Esophagus squamous epithelium (tissue), 5 donors: ENCODE measurements at regions not wholly inside any gene's neighbourhood (a gene's known extent, or its start where the extent isn't known, plus 50 kb on each side); places are given as distances from the start of the nearest gene placed in this dataset.

Experiments
- DNase-seq: peaks from one replicate; lab custom pipeline; 2025; lab: John Stamatoyannopoulos, UW
- H3K27ac ChIP-seq, 4 donors: fragments of 200-600 bp; sonication (generic); one replicate each; pipeline ENCODE4 v1.5.1; 2016 to 2019; ENCODE audit warnings: mild to moderate bottlenecking in 1 of 4
- H3K27me3 ChIP-seq, 4 donors: fragments of 200-600 bp; sonication (generic); 1 replicate in 3 of 4; 2 replicates in 1 of 4; pipeline versions ENCODE4 v1.5.1 to v1.6.0; 2017 to 2021; ENCODE audit warnings: antibody characterized with exemption in 1 of 4
- H3K36me3 ChIP-seq, 3 donors: fragments of 200-600 bp; sonication (generic); one replicate each; pipeline ENCODE4 v1.5.1; 2016 to 2019
- H3K4me1 ChIP-seq, 3 donors: fragments of 200-600 bp; sonication (generic); one replicate each; pipeline ENCODE4 v1.5.1; 2017 to 2019
- H3K4me3 ChIP-seq, 4 donors: fragments of 200-600 bp; sonication (generic); 1 replicate in 3 of 4; 2 replicates in 1 of 4; pipeline ENCODE4 v1.5.1; 2016 to 2019; ENCODE audit warnings: mild to moderate bottlenecking in 2 of 4, moderate library complexity in 1 of 4
- H3K9me3 ChIP-seq, 3 donors: fragments of 200-600 bp; sonication (generic); one replicate each; pipeline ENCODE4 v1.5.1; 2016 to 2019
- POLR2A ChIP-seq, 4 donors: fragments of 450-650 bp; IDR thresholded peaks; one replicate each; pipeline ENCODE4 v1.6.1; 2017; ENCODE audit warnings: antibody characterized with exemption in 4 of 4, mild to moderate bottlenecking in 4 of 4, moderate library complexity in 3 of 4
- WGBS, 2 donors: methylation state at CpG; one replicate each; pipeline ENCODE4 v1.1.5; 2018; 5-methylcytosine and 5-hydroxymethylcytosine counted together
- intact Hi-C: fragments of 100-400 bp; cut with DNase I; formaldehyde crosslinking; loops from one replicate; pipeline ENCODE4 v1.15.0; 2022
- TF ChIP-seq, protein P1 (sequence below), 6 experiments: fragments of 450-650 bp in 4 of 6; fragments of 200-600 bp in 2 of 6; sonication (generic) in 2 of 6; IDR thresholded peaks; one replicate each; pipeline ENCODE4 v1.5.1; 2016 to 2019; ENCODE audit warnings: antibody characterized with exemption in 6 of 6, mild to moderate bottlenecking in 4 of 6, moderate library complexity in 4 of 6
- donor health status: DM: yes; HTN: yes; CAD: no.

- H3K4me1 ChIP-seq = no peaks in the 10 kb centered on the region
- H3K27me3 ChIP-seq = no peaks in the 10 kb centered on the region
- intact Hi-C loops = no loop called here
- no peaks in the 10 kb centered on the region for H3K9me3 ChIP-seq
- TF ChIP-seq POLR2A (IDR thresholded peaks at IDR 0.05) = no peak
- TF ChIP-seq, protein P1, sequence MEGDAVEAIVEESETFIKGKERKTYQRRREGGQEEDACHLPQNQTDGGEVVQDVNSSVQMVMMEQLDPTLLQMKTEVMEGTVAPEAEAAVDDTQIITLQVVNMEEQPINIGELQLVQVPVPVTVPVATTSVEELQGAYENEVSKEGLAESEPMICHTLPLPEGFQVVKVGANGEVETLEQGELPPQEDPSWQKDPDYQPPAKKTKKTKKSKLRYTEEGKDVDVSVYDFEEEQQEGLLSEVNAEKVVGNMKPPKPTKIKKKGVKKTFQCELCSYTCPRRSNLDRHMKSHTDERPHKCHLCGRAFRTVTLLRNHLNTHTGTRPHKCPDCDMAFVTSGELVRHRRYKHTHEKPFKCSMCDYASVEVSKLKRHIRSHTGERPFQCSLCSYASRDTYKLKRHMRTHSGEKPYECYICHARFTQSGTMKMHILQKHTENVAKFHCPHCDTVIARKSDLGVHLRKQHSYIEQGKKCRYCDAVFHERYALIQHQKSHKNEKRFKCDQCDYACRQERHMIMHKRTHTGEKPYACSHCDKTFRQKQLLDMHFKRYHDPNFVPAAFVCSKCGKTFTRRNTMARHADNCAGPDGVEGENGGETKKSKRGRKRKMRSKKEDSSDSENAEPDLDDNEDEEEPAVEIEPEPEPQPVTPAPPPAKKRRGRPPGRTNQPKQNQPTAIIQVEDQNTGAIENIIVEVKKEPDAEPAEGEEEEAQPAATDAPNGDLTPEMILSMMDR (IDR thresholded peaks at IDR 0.05) = no peak
- H3K27ac ChIP-seq = no peak overlapping the region
- H3K36me3 ChIP-seq = no peaks in the 10 kb centered on the region
- no peak overlapping the region for H3K4me3 ChIP-seq
- no peak for DNase-seq
- WGBS, 2 donors = 45% methylated on average over 4 of the region's 4 CpGs; no CpG with 5 or more reads in 1 of the 2 donors
Observed at GRCh38 chrY:15345471-15346155, 821.3 kb downstream of the NLGN4Y start.

DNA sequence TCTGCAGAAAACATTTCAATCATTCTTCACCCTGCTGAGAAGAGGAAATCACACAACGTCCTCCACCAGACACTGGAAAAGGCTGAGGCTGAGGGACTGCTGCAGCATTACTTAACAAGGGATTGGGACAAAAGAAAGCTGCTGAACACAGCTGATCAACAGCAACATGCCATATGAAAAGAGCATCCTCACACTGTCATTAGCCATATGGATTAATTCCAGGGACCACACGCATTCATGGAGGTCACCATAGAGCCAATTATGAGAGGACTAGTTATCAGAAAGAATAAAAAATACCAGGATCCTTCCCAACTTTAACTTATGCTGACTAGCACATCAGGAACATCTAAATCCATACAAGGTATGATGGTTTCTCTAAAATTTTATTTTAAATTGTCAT lies 825.0 kb downstream of the NLGN4Y start:
- H3K9me3 ChIP-seq = no peaks in the 10 kb centered on the region
- no peaks in the 10 kb centered on the region for H3K27me3 ChIP-seq
- TF ChIP-seq, protein P1 (IDR thresholded peaks at IDR 0.05) = no peak
- TF ChIP-seq POLR2A (IDR thresholded peaks at IDR 0.05) = no peak
- no peaks in the 10 kb centered on the region for H3K4me1 ChIP-seq
- WGBS, 2 donors = 83% methylated on average over 1 of the region's 2 CpGs; no CpG with 5 or more reads in 1 of the 2 donors
- intact Hi-C loops = no loop called here
- no peaks in the 10 kb centered on the region for H3K36me3 ChIP-seq
- H3K27ac ChIP-seq = no peak overlapping the region
- no peak overlapping the region for H3K4me3 ChIP-seq
- DNase-seq = no peak

DNA sequence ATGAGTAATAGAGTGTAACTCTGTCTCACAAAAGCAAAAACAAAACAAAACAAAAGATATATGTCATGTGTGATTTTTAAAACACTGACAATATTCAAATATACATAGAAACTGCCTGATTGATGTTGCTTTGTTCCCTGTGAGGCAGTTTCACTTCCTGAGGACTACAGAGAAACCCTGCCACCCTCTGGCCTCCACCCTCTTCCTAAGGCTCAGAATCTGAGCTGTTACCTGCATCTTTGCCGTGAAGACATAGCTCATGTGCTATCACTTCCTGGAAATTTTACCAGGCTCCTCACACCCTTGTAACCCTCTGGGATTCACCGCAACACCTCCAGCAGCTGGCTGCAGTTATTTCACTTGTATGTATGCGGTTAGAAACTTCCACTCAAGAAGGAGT lies 831.0 kb downstream of the NLGN4Y start:
- H3K4me3 ChIP-seq = no peak overlapping the region
- no peak for TF ChIP-seq POLR2A (IDR thresholded peaks at IDR 0.05)
- TF ChIP-seq, protein P1 (IDR thresholded peaks at IDR 0.05) = no peak
- no peaks in the 10 kb centered on the region for H3K9me3 ChIP-seq
- 67% methylated on average over 1 of the region's 3 CpGs; no CpG with 5 or more reads in 1 of the 2 donors for WGBS, 2 donors
- no peaks in the 10 kb centered on the region for H3K4me1 ChIP-seq
- intact Hi-C loops = no loop called here
- no peaks in the 10 kb centered on the region for H3K27me3 ChIP-seq
- H3K27ac ChIP-seq = no peak overlapping the region
- H3K36me3 ChIP-seq = no peaks in the 10 kb centered on the region
- no peak for DNase-seq

DNA sequence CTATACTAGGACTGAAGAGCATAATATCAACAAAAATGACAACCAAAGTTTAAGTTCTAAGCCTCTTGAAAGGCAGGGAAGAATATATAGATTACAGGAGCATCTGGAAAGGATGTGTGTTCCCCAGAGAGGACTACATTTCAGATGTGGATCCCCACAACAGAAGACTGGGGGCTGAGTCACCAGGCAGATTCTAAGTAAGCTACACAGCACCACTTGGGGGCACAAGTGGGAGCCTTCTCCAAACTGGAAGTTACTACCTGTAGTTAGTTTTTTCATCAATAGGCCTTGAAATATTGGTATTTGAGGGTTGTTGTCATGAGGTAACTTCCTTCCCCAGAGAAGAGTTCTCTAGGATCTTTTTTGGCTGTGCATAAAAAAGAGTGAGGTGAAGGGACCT lies 836.1 kb downstream of the NLGN4Y start:
- Histone ChIP-seq H3K9me3 (no peaks in the 10 kb centered on the region), H3K27ac (no peak overlapping the region), H3K36me3 (no peaks in the 10 kb centered on the region), H3K27me3 (no peaks in the 10 kb centered on the region), H3K4me1 (no peaks in the 10 kb centered on the region), H3K4me3 (no peak overlapping the region)
- intact Hi-C loops = no loop called here
- DNase-seq = no peak
- TF ChIP-seq POLR2A (IDR thresholded peaks at IDR 0.05) = no peak
- TF ChIP-seq, protein P1 (IDR thresholded peaks at IDR 0.05) = no peak

GRCh38 chrY:15364996-15365395 lies 840.7 kb downstream of the NLGN4Y start:
- no peak for DNase-seq
- intact Hi-C loops = no loop called here
- no peak for TF ChIP-seq POLR2A (IDR thresholded peaks at IDR 0.05)
- TF ChIP-seq, protein P1 (IDR thresholded peaks at IDR 0.05) = no peak
- WGBS, 2 donors = no CpG with 5 or more reads among the region's 4 CpGs
- Histone ChIP-seq H3K27me3 (no peaks in the 10 kb centered on the region), H3K4me3 (no peak overlapping the region), H3K4me1 (no peaks in the 10 kb centered on the region), H3K27ac (no peak overlapping the region), H3K36me3 (no peaks in the 10 kb centered on the region), H3K9me3 (no peaks in the 10 kb centered on the region)
